Gastroesophageal sphincter (tissue), 4 donors: ENCODE measurements at regions not wholly inside any gene's neighbourhood (a gene's known extent, or its start where the extent isn't known, plus 50 kb on each side); places are given as distances from the start of the nearest gene placed in this dataset.

ENCODE experiments used
- ATAC-seq: fragments of 150-250 bp; one replicate; pipeline ENCODE4 v1.9.1; 2016; ENCODE audit warnings: mild to moderate bottlenecking, moderate library complexity
- H3K27ac ChIP-seq, 4 donors: fragments of 200-600 bp; sonication (generic) in 3 of 4; 1 replicate in 3 of 4; 2 replicates in 1 of 4; pipeline ENCODE4 v1.5.1; 2016 to 2019
- H3K27me3 ChIP-seq: fragments of 200-600 bp; sonication (generic); one replicate; pipeline ENCODE4 v1.5.1; 2019
- H3K36me3 ChIP-seq, 2 donors: fragments of 200-600 bp; sonication (generic); one replicate each; pipeline ENCODE4 v1.5.1; 2019; ENCODE audit warnings: control low read depth in 1 of 2
- H3K4me1 ChIP-seq, 3 donors: fragments of 200-600 bp; sonication (generic); 1 replicate in 2 of 3; 2 replicates in 1 of 3; pipeline ENCODE4 v1.5.1; 2016 to 2019; ENCODE audit warnings: control low read depth in 2 of 3
- H3K4me3 ChIP-seq, 2 donors: fragments of 200-600 bp; sonication (generic); one replicate each; pipeline ENCODE4 v1.5.1; 2019; ENCODE audit warnings: mild to moderate bottlenecking in 1 of 2, moderate library complexity in 1 of 2
- H3K9me3 ChIP-seq, 3 donors: fragments of 200-600 bp; sonication (generic); one replicate each; pipeline ENCODE4 v1.5.1; 2017 to 2019; ENCODE audit warnings: control low read depth in 2 of 3
- EP300 ChIP-seq: sonication (generic); formaldehyde crosslinking; IDR thresholded peaks from one replicate; pipeline ENCODE4 v1.6.1; 2017; ENCODE audit warnings: antibody characterized with exemption, mild to moderate bottlenecking
- POLR2A ChIP-seq, 2 donors: fragments of 450-650 bp; IDR thresholded peaks; one replicate each; pipeline ENCODE4 v1.6.1; 2017; ENCODE audit warnings: antibody characterized with exemption in 2 of 2, mild to moderate bottlenecking in 2 of 2, moderate library complexity in 1 of 2
- POLR2AphosphoS5 ChIP-seq: sonication (generic); formaldehyde crosslinking; IDR thresholded peaks from one replicate; pipeline ENCODE4 v1.6.1; 2017; ENCODE audit warnings: antibody characterized with exemption
- WGBS, 2 donors: methylation state at CpG; one replicate each; pipeline ENCODE4 v1.1.5; 2018; ENCODE audit warnings: low coverage in 1 of 2; 5-methylcytosine and 5-hydroxymethylcytosine counted together
- TF ChIP-seq, protein P1 (sequence below), 4 experiments: fragments of 200-600 bp in 2 of 4; fragments of 450-650 bp in 2 of 4; sonication (generic) in 1 of 4; IDR thresholded peaks; one replicate each; pipeline ENCODE4 v1.5.1; 2017 to 2019; ENCODE audit warnings: antibody characterized with exemption in 4 of 4, mild to moderate bottlenecking in 2 of 4, moderate library complexity in 2 of 4

DNA sequence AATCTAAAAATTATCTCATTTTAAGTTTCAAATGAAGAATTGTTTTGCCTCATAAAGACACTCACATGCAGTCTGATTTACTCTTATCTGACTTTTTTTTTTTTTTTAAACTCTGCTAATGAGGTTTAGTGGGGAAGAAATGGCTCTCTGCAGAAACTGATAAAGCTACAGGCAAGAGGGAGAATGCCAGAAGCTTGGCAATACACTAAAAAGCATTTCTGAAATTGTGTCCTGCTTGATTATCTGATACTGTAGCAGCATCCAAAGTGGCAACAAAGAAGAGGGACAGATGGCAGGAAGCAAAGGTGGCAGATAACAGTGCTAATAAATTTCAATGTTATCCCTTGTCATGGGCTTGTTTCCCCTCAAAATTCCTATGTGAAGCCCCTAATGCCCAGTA lies 1744.9 kb downstream of the NCAM2 start:
- Histone ChIP-seq H3K27ac (no peak overlapping the region), H3K4me3 (no peak overlapping the region), H3K27me3 (no peaks in the 10 kb centered on the region), H3K9me3 (no peaks in the 10 kb centered on the region), H3K4me1 (no peaks in the 10 kb centered on the region), H3K36me3 (no peaks in the 10 kb centered on the region)
- no peak for TF ChIP-seq POLR2A (IDR thresholded peaks at IDR 0.05)
- no peak for TF ChIP-seq EP300
- TF ChIP-seq, protein P1, sequence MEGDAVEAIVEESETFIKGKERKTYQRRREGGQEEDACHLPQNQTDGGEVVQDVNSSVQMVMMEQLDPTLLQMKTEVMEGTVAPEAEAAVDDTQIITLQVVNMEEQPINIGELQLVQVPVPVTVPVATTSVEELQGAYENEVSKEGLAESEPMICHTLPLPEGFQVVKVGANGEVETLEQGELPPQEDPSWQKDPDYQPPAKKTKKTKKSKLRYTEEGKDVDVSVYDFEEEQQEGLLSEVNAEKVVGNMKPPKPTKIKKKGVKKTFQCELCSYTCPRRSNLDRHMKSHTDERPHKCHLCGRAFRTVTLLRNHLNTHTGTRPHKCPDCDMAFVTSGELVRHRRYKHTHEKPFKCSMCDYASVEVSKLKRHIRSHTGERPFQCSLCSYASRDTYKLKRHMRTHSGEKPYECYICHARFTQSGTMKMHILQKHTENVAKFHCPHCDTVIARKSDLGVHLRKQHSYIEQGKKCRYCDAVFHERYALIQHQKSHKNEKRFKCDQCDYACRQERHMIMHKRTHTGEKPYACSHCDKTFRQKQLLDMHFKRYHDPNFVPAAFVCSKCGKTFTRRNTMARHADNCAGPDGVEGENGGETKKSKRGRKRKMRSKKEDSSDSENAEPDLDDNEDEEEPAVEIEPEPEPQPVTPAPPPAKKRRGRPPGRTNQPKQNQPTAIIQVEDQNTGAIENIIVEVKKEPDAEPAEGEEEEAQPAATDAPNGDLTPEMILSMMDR (IDR thresholded peaks at IDR 0.05): no peak
- TF ChIP-seq POLR2AphosphoS5: no peak
- ATAC-seq: no peak

DNA sequence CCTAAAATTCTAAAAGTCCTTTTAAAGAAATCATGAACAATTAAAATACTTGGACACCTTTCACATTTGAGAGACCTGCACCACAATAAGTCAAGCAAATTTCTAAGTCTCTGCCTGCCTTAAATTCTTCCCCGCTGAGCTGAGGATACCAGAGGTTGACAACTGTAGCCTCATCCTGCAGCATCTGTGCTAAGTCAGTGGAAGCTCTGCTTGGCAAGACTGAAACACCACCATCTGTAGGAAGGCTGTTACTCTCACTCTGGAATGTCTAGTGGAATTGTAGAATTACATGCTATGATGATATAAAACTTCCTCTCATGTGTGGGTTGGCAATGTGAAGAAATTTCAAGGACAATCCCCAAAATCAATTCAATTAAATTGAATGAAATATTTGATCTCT lies 1756.5 kb downstream of the NCAM2 start:
- H3K36me3 ChIP-seq: no peaks in the 10 kb centered on the region
- WGBS, 2 donors: 38 to 44% methylated on average over 1 of the region's 1 CpG
- H3K9me3 ChIP-seq: no peaks in the 10 kb centered on the region
- TF ChIP-seq POLR2AphosphoS5 (no peak), EP300 (no peak), POLR2A (IDR thresholded peaks at IDR 0.05) (no peak)
- TF ChIP-seq, protein P1 (IDR thresholded peaks at IDR 0.05): no peak
- ATAC-seq: no peak
- no peak overlapping the region for H3K4me3 ChIP-seq
- H3K27me3 ChIP-seq: no peaks in the 10 kb centered on the region
- H3K27ac ChIP-seq: no peak overlapping the region
- no peaks in the 10 kb centered on the region for H3K4me1 ChIP-seq

DNA sequence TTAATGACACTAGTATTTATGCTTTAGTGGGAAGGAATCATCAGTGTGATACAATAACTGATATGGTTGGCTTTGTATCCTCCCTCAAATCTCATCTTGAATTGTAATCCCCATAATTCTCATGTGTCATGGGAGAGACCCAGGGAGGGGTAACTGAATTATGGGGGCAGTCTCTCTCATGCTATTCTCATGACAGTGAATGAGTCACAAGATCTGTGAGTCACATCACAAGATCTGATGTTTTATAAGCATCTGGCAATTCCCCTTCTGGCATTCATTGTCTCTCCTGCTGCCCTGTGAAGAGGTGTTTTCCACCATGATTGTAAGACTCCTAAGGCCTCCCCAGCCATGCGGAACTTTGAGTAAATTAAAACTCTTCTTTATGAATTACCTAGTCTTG lies 1760.3 kb downstream of the NCAM2 start:
- Histone ChIP-seq H3K4me1 (no peaks in the 10 kb centered on the region), H3K4me3 (no peak overlapping the region), H3K9me3 (no peaks in the 10 kb centered on the region), H3K36me3 (no peaks in the 10 kb centered on the region), H3K27ac (no peak overlapping the region), H3K27me3 (no peaks in the 10 kb centered on the region)
- no peak for ATAC-seq
- WGBS, 2 donors: 100% methylated on average over 1 of the region's 1 CpG
- TF ChIP-seq POLR2A (IDR thresholded peaks at IDR 0.05): no peak
- TF ChIP-seq EP300: no peak
- TF ChIP-seq POLR2AphosphoS5: no peak
- TF ChIP-seq, protein P1 (IDR thresholded peaks at IDR 0.05): no peak

DNA sequence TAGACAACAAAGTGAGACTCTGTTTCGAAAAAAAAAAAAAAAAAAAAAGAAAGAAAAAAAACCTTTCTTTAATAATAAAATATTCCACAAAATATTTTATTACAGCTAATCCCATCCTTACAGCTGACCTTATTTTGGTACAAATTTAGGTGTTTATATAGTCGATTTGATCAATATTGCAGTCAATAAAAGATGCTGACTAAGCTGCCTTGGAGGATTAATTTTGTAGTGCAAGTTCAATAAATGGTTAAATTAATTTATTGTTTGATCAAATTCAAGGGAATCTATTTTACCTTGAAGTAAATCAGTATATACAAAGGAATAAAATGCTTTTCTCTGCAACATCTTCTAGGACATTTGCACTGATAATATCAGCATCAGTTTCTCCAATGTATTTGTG lies 1764.3 kb downstream of the NCAM2 start:
- no peaks in the 10 kb centered on the region for H3K27me3 ChIP-seq
- no peak overlapping the region for H3K4me3 ChIP-seq
- WGBS, 2 donors: 75 to 77% methylated on average over 1 to 2 of the region's 2 CpGs
- no peak overlapping the region for H3K27ac ChIP-seq
- no peak for TF ChIP-seq POLR2AphosphoS5
- TF ChIP-seq POLR2A (IDR thresholded peaks at IDR 0.05): no peak
- TF ChIP-seq EP300: no peak
- TF ChIP-seq, protein P1 (IDR thresholded peaks at IDR 0.05): no peak
- ATAC-seq: no peak
- no peaks in the 10 kb centered on the region for H3K36me3 ChIP-seq
- H3K9me3 ChIP-seq: peaks cover 0 to 9% (median 0%) of the 10 kb centered on the region in 3 donors
- H3K4me1 ChIP-seq: no peaks in the 10 kb centered on the region

DNA sequence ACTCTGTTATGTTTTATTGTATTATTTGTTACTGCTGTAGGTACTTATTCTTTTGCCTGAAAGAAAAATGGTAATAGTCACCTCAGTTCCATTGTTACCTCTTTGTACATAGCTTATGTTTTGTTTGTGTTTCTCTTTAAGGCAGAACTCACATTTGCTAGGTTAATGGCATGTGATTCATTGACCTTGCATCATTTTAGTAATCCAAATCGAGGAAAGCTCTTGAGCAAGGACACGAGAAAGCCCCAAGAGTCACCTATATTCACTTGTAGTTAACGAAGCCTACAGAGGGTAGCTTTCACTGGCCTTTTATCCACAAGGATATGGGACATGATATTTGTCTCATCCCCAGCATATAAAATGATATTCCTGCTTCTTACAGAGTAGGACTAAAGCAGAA lies 1765.2 kb downstream of the NCAM2 start:
- Histone ChIP-seq H3K36me3 (no peaks in the 10 kb centered on the region), H3K4me1 (no peaks in the 10 kb centered on the region), H3K27me3 (no peaks in the 10 kb centered on the region), H3K9me3 (peaks cover 0 to 9% (median 0%) of the 10 kb centered on the region in 3 donors), H3K4me3 (no peak overlapping the region), H3K27ac (no peak overlapping the region)
- TF ChIP-seq POLR2A (IDR thresholded peaks at IDR 0.05) (no peak), EP300 (no peak), POLR2AphosphoS5 (no peak)
- TF ChIP-seq, protein P1 (IDR thresholded peaks at IDR 0.05): no peak
- 79 to 100% methylated on average over 2 to 3 of the region's 3 CpGs for WGBS, 2 donors
- no peak for ATAC-seq
